Stimulated activated CD4-positive, alpha-beta T cell treated with anti-CD3 and anti-CD28 coated beads, Interleukin-15, amount 100 ng/mL, for 48 hours (primary cell): ENCODE measurements at regions not wholly inside any gene's neighbourhood (a gene's known extent, or its start where the extent isn't known, plus 50 kb on each side); places are given as distances from the start of the nearest gene placed in this dataset.
"Not testable (repeated sequence)": the region's sequence is repeated elsewhere in the genome, so short reads cannot be mapped to it uniquely, and the experiment has no call there.

ENCODE experiments used
- DNase-seq, 2 donors: peaks; one replicate each; pipeline ENCODE4 v3.0.0-alpha.2; 2020; ENCODE audit warnings: low read depth in 2 of 2

DNA sequence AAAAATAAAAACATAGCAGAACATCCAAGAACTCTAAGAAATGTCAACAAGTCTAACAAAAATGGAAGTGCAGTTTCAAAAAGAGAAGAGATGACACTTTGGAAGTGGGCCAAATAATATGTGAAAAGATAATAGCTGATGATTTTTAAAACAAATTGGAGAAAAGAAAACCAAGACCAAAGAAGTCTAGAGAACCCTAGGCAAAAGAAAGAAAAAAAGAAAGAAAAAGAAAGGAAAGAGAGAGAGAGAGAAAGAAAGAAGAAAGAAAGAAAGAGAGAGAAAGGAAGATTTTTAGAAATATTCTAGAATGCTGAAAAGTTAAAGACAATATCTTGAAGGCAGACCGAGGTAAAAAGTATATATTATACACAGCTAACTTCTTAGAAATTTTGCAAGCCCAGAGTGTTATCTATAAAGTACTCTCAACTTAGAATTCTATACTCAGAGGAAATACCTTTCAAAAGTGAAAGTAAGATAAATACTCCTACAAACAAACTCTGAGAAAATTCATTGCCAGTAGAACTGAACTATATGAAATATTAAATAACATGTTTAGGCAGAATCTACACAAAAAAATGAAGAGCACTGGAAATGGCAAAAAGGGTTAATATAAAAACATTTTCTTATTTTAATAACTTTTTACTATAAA lies 138.7 kb upstream of the SMIM30 start:
- no peak for DNase-seq

DNA sequence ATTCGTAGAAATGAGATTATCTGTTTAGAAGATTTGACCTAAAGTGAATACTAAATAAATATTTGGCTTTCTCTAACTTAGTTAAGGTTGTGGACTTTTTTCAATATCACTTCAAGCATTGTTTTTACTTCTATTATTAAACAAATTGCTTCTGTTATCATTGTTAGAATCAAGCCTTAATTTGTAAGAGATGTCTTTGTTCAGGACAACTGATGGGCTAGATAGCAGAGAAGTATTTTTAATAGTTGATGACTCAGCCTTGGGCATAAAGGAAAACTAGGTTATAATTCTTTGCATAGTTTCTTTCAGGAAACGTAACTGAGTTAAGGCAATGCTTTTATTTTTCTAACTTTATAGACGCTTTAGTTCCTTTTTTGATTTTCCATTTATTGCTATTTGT lies 128.8 kb upstream of the SMIM30 start:
- DNase-seq: no peak

DNA sequence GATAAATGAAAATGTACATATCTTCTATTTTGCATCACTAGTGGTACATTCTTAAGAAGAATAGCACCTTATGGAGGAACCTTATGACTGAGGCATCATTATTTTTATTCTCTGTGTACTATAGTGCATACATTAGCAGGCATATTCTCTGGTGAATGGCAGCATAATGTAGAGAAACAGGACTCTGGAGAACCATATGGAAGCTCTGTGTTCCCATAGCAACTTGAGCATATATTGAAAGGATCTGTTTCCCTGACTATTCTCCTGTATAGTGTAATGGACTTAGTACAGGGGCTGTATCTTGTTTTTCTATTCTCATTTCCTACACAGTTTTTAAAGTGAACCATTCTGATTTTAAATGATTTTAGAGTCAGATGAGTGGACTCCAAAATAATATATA lies 128.4 kb upstream of the SMIM30 start:
- DNase-seq: no peak

DNA sequence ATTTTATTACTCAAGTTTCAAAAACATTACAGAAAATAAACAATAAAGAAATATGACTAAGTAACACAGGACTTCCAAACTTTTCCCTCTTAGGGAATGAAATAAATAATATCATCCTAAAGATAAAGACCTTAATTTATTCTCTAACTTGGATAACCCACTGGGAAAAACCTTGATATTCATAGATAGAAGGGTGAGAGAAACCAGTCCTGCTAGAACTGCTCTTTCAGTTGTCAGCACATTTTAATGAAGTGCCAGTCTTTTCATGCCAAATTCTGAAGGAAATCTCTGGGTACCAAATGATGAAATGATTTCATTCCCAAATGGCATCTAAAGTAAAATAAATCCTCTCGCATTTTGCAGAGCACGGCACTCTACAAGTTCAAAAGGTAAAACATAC lies 114.5 kb upstream of the SMIM30 start:
- no peak for DNase-seq

DNA sequence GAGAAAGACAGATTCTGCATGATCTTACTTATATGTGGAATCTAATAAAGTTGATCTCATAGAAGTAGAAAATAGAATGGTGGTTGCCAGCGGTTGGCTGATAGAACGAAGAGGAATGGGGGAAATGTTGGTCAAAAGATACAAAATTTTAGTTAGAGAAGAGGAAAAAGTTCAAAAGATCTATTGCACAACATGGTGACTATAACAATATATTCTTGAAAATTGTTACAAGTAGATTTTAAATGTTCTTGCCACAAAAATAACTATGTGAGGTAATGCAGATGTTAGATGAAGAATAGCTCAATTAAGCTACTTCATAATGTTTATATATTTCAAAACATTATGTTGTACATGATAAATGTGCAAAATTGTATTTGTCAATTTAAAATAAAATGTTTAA lies 112.3 kb upstream of the SMIM30 start:
- no peak for DNase-seq

DNA sequence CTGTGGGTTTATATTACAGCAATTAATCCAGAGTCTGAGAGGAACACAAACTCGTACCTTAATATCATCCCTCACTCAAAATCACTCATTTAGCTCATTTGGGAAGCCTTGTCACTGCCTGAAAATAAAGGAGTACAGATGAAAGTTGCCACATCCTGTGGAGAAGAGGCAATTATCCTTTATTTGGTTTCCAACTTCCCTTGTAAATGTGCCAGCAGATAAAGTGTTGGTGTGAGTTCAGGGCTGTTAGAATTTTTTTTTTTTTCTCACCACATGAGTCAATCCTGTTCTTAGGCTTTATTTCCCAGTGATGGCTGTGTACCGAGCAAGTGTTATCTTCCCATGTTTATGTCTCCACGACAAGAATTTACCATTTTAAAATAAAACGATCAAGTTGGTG lies 99.0 kb upstream of the SMIM30 start:
- no peak for DNase-seq

DNA sequence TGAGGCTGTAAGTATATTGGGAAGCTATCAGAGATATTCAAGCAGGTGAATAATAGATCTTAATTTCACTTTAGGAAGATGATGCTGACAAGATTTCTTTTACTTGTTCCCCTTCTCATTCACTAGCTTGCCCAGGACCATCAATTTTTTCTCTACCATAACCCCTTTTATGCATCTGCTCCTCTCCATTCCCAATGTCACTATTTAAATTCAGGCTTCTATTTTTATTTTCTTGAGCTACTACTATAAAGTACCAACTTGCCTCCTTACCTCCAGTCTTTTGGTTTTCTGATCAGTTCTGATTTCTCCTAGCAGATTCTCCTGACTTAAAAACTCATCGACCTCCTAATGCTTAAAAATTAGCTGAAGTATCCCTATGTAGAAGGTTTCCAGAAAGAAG lies 97.7 kb upstream of the SMIM30 start:
- no peak for DNase-seq

DNA sequence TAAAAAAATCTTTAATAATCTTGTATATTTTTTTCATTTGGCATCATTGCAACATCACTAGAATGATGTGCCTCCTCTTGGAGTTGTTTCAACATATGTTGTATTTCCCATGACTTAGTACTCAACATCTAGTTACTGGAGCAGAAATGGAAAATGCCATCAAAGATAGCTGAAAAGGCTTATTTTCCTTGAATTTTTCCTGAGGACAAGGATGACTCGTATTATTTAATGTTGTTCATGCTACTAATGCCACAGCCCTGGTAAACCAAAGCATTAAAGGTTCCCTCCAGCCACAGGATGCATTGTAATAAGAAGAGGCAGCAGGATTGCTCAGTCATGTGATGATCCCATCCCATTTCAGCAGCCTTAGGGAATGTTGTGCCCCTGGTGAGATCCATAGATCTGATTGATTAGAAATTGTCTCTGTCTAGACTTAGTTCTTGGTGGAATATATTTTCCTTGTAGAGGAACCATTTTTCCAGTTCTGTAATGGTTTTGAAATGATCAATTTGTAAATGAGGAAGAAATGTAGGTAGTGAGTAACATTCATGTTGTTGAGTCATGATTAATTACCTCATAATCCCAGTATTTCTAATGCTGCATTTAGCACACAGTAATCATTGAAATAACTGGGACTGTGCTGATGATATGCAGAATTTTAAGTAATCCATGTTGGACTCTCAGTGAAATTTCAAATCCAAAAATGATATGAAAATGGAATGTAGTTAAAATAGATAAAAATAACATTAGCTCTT lies 91.3 kb upstream of the SMIM30 start:
- DNase-seq: no peak

DNA sequence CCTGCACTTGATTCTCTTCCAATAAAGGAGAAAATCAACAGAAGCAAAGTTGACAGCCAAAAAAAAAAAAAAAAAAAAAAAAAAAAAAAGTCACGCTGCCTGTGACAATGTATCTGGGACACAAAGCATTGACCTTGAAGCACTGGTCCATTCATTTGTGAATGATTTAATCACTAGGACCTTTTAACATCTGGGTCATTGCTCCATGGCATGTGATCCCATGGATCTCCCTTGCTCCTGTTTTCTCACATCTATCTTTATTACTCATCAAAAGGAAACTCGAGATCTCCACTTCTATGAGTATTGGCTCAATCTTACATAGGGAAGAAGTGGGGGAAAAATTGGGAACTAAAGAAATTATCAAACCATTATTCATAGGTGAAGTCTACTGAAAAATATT lies 89.6 kb upstream of the SMIM30 start:
- no peak for DNase-seq

DNA sequence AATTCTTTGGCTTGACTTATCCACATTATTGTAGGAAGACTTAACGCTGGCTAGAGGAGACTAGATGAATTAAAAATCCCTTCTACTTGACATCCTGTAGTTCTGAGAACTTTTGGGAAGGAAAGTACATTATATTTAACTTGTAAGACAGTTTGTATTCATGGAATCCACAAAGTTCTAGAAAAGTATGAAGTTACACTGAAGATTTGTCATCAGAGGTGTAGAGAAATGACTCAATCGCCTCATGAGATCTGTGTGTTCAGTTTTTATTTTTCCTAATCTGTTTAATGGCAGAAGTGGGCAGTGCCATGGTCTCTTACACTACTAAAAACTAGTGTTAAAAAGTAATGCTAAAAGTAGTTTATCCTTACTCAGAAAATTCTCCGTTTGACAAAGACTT lies 89.1 kb upstream of the SMIM30 start:
- DNase-seq: no peak

DNA sequence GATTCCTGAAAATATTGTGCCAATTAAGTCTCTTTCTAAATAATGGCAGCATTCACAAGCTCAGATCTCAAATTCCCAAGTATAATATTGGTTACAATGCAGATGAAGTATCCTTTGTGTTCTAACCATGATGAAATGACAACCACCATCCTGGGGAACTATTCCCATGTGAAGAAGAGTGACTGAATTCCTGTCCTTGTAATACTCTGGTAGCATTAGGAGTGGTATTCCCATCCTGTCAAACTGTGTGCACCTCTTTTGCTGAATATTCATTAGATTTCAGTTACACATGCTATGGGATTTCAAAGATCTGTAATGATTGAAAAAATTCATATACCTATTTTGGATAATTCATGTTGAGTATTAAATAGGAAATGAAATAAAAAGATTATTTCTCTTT lies 86.1 kb upstream of the SMIM30 start:
- no peak for DNase-seq

DNA sequence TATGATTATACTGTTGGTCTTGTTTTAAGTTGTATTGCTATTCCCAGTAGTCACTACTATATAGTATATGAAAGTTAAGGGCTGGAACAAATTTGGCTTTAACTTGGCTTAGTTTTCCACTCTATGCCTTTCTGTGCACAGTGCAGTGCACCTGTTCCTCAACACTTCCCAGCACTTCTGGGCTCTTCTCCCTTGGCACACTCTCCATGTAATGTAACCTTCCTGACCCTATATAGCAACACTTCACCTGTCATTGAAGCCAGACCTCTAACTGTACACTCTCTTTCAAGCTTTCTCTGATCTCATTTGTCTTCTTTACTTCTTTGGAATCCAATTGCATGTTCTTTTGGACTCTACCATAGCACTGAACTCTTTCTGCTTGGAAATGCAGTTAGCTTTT lies 83.9 kb upstream of the SMIM30 start:
- no peak for DNase-seq

DNA sequence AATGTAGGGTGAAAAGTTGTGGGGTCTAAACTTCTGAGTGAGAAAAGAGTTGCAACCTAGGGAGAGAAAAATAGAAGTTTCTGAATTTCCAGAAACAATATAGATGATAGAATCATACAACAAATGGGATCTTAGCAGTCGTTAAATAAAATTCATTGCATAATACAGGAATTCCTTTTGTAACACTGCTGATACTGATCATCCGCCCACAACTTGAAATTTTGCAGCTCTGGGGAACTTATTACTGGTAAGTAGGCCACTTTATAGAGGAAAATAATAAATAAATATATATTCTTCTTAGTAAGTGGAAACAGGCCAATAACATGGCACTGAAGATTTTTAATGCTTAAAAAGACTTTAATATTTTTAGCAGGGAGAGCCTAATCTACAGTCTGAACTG lies 81.9 kb upstream of the SMIM30 start:
- DNase-seq: no peak

DNA sequence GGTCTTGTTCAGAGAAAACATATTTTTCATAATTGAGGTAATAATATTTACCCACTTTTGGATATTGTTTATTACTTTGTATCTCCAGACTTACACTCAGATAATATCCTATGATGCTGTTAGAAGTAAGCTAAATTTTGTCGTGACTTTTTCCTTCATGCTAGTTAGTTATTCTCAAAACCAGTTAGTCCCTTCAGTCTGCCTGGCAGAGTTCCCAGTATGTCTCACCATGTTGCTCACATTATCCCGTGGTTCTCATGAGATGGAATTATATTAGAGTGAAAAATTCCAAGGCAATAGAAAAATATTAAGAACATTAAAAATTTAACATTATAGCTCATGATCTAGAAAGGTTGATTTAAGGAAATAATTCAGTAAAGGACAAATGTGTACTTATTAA lies 81.5 kb upstream of the SMIM30 start:
- no peak for DNase-seq

DNA sequence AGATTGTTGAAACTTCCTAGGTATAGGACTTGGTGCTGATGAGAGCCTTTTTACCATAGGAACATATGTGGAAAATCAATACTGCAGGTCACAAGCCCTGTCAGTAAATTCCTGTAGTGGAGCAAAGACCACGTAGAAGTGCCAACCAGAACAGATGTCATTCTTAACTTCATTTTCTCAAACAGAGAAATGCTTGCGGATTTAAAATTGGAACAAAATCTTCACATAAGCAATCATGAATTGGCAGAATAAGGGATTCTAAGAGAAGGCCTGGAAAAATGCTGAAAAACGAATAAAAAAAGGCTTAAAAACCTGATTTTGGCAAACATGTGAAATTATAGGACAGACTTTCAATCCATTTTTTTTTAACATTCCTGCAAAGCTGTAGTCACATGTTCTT lies 80.8 kb upstream of the SMIM30 start:
- DNase-seq: no peak

DNA sequence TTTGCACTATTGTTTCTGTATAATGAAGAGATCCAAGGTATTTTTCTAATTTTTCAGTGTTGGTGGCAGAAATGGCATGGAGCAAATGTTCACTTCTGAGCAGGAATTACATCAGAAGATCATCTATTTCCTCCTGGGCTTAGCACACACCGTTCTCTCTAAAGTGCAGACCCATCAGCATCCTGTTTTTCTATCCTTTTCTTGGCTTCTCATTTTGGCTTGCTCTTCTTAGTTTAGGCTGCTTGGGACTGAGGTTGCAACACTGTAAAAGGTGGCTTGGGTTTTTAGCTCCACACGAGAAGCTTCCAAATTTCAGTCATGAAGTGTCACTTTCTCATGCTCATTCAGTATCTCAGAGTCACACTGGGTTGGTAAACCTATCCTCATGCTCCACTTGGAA lies 79.9 kb upstream of the SMIM30 start:
- DNase-seq: no peak

DNA sequence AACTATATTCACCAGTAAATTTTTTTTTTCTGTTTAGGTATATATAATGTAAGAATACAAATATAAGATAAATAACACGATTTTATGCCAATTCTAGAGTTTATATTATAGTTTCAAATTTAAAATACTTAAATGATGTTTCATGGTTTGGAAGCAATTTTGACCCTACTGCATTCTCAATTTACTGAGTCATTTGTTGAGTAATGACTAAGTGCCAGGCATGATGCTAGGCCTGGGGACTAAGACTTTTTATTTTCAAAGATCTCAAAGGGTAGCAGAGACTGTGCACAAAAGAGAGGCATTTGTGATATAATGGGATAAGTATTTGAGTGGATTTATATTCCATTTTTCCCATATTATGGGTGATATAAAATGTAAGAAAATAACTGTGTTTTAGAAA lies 78.9 kb upstream of the SMIM30 start:
- no peak for DNase-seq

DNA sequence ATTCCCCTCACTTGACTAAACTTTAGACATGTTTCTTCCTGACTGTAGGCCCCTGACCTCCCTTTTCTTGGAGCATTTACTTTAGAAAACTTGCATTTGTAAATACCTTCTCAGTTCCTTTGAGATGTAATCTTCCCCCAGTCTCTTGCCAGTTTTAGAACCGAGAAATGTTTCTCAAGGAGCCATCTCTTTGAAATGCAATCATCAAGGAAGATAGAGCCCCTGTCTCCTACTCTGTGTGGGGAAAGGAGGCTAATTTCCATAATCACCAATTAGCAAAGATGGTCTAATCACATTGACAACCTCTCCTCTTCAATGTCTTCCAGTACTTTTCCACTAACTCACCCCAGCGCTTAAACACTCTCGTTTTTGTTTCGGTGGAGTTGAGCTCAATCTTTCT lies 70.0 kb upstream of the SMIM30 start:
- no peak for DNase-seq

DNA sequence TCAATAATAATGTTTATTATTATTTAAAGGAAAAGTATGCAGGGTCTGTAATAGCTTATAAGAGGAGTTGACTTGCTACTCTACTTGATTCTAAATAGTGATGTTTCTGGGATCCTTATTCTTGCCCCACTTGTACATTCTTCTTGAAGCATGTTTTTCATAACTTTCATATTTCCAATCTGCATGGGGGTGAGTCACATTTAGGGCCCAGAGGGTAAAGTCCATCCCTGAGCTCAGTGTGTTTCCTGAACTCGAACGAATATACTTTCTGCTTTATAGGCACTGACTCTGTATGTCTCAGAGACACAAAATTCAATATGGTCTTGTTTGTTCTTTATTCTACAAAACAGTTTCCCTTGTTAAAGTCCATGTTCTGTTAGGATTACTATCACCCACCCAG lies 61.0 kb upstream of the SMIM30 start:
- no peak for DNase-seq

DNA sequence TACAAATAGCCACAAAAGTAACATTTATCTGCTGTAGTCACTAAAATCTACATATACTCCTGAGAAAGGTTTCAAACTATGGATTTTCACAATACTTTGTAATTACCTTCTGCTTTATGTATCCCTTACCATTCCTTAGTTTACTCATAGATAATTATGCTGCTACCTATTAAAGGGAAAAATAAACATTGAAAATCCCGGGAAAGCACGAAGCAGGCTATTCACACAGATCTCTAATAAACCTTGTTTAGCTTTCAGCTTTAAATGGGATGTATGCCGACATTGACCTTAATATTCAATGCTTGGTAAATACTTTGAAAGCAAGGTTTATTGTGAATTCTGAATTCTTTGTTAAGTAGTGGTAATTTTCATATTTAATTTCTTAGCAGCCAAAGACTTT lies 58.5 kb upstream of the SMIM30 start:
- no peak for DNase-seq

DNA sequence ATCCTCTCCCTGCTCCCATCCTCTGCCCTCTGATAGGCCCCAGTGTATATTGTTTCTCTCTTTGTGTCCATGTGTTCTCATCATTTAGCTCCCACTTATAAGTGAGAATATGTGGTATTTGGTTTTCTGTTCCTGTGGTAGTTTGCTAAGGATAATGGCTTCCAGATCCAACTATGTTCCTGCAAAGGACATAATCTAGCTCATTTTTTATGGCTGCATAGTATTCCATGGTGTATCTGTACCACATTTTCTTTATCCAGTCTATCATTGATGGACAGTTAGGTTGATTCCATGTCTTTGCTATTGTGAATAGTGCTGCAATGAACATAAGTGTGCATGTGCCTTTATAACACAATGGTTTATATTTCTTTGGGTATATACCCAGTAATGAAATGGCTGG lies 57.8 kb upstream of the SMIM30 start:
- DNase-seq: not testable (repeated sequence)

DNA sequence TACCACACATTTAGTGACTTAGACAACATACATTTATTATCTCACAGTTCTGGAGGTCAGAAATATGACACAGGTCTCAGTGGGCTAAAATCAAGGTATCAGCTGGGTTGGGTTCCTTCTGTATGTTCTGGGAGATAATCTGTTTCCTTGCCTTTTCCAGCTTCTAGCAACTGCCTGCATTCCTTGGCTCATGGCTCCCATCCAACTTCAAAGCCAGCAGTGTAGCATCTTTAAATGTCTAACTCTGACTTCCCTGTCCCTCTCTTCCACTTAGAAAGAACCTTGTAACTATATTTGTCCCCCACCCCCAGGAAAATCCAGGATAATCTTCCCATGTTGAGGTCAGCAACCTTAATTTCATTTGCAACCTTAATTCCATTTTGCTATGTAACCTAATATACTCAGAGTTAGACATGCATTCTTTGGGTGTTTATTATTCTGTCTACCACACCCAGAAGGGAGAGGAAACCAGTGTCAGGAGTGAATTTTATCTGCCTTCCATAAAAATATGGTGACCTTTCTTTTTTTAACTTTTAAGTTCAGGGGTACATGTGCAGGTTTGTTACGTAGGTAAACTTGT lies 57.3 kb upstream of the SMIM30 start:
- no peak for DNase-seq

DNA sequence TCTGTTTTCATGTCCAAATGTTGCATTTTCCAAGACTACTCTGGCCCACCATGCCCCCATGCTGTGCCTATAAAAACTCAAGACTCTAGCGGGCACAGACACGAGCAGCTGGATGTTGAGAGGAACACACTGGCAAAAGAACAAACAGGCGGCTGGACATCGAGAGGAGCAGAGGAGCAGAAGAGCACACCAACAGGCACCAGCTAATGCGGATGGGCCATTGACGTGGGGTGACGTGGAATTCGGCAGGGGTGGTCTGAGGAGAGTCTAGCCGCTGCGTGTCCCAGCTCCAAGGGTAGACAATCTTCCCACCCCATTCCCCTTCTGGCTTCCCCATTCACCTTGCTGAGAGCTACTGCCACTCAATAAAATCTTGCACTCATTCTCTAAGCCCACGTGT lies 54.4 kb upstream of the SMIM30 start:
- DNase-seq: no peak

DNA sequence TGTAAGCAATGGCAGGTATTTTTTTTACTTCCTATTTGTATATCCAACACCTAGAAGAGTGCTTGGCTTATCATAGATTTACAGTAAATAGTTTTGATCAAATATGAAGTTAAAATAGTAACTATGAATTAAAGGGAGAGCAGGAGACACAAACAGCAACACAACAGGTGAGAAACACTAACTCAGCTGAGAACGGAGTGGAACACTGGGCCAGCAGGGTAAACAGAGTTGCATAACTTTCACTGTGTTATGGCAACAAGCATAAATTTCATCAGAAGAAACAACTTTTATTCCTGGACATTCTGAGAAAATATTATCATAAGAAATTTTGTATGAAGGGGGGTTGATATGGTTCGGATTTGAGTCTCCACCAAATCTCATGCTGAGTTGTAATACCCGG lies 52.2 kb upstream of the SMIM30 start:
- DNase-seq: no peak
